PC-9 (cell line): ENCODE measurements at regions not wholly inside any gene's neighbourhood (a gene's known extent, or its start where the extent isn't known, plus 50 kb on each side); places are given as distances from the start of the nearest gene placed in this dataset.

ENCODE experiments used
- BruUV-seq: library from RNA; stranded (reverse); fragments of 400-500 nt; replicated peaks from 2 replicates; lab custom pipeline; 2021; lab: Mats Ljungman, UMichigan
- CTCF ChIA-PET: fragments of 300-600 bp; sonication (Branson Sonifier 250); formaldehyde crosslinking; loops from one replicate; lab custom pipeline; 2022; ENCODE audit warnings: antibody characterized with exemption; lab: Charles Lee
- POLR2A ChIA-PET: fragments of 300-600 bp; sonication (Branson Sonifier 250); formaldehyde crosslinking; loops from one replicate; lab custom pipeline; 2022; ENCODE audit warnings: antibody characterized with exemption; ENCODE audit not compliant: unreplicated experiment; lab: Charles Lee
- DNase-seq, 2 experiments: peaks; one replicate each; pipeline versions ENCODE4 v3.0.0 to v3.0.0-alpha.2; 2015 to 2022; ENCODE audit warnings: mixed read lengths in 1 of 2
- H2AFZ ChIP-seq: fragments of 200-600 bp; sonication (generic); 2 replicates; pipeline ENCODE4 v1.8.1; 2017; ENCODE audit warnings: antibody characterized with exemption
- H3F3A ChIP-seq: fragments of 200-600 bp; sonication (generic); 2 replicates; pipeline ENCODE4 v1.8.1; 2017; ENCODE audit warnings: antibody characterized with exemption, mild to moderate bottlenecking, low read depth; ENCODE audit not compliant: insufficient read depth
- H3K27ac ChIP-seq: fragments of 200-600 bp; sonication (generic); 2 replicates; pipeline ENCODE4 v1.6.1; 2016; ENCODE audit warnings: mixed run types
- H3K27me3 ChIP-seq: fragments of 200-600 bp; sonication (generic); 2 replicates; pipeline ENCODE4 v1.6.1; 2016; ENCODE audit warnings: low read depth, mixed run types; ENCODE audit not compliant: insufficient read depth
- H3K36me3 ChIP-seq: fragments of 200-600 bp; sonication (generic); 2 replicates; pipeline ENCODE4 v1.6.1; 2016; ENCODE audit warnings: low read depth, mixed run types
- H3K4me1 ChIP-seq: fragments of 200-600 bp; sonication (generic); replicated peaks from 2 replicates; pipeline ENCODE4 v1.6.1; 2016; ENCODE audit warnings: mixed run types; ENCODE audit not compliant: insufficient read depth
- H3K4me2 ChIP-seq: fragments of 200-600 bp; sonication (generic); 2 replicates; pipeline ENCODE4 v1.6.1; 2017; ENCODE audit warnings: mixed run types
- H3K4me3 ChIP-seq: fragments of 200-600 bp; sonication (generic); 2 replicates; pipeline ENCODE4 v1.6.1; 2016; ENCODE audit warnings: mixed run types
- H3K79me2 ChIP-seq: fragments of 200-600 bp; sonication (generic); 2 replicates; pipeline ENCODE4 v1.6.1; 2017; ENCODE audit warnings: low read depth, mixed run types
- H3K9me2 ChIP-seq: fragments of 200-600 bp; sonication (generic); 2 replicates; pipeline ENCODE4 v1.8.1; 2017; ENCODE audit warnings: mild to moderate bottlenecking; ENCODE audit not compliant: insufficient read depth
- H3K9me3 ChIP-seq: fragments of 200-600 bp; sonication (generic); 2 replicates; pipeline ENCODE4 v1.8.1; 2016; ENCODE audit warnings: low read depth; ENCODE audit not compliant: insufficient read depth
- H4K20me1 ChIP-seq: fragments of 200-600 bp; sonication (generic); 2 replicates; pipeline ENCODE4 v1.8.1; 2017; ENCODE audit not compliant: insufficient read depth
- EZH2 ChIP-seq: fragments of 200-600 bp; sonication (generic); IDR thresholded peaks from 2 replicates; pipeline ENCODE4 v1.8.0; 2017; ENCODE audit warnings: antibody characterized with exemption, low read depth
- intact Hi-C: fragments of 100-400 bp; cut with micrococcal nuclease; formaldehyde crosslinking; loops from one replicate; pipeline ENCODE4 v1.10.0; 2022; ENCODE audit not compliant: unreplicated experiment
- TF ChIP-seq, protein P1 (sequence below): fragments of 200-600 bp; sonication (generic); conservative IDR thresholded peaks from 2 replicates; pipeline ENCODE4 v1.6.1; 2017; ENCODE audit warnings: mixed run types, antibody characterized with exemption, mild to moderate bottlenecking, moderate library complexity

DNA sequence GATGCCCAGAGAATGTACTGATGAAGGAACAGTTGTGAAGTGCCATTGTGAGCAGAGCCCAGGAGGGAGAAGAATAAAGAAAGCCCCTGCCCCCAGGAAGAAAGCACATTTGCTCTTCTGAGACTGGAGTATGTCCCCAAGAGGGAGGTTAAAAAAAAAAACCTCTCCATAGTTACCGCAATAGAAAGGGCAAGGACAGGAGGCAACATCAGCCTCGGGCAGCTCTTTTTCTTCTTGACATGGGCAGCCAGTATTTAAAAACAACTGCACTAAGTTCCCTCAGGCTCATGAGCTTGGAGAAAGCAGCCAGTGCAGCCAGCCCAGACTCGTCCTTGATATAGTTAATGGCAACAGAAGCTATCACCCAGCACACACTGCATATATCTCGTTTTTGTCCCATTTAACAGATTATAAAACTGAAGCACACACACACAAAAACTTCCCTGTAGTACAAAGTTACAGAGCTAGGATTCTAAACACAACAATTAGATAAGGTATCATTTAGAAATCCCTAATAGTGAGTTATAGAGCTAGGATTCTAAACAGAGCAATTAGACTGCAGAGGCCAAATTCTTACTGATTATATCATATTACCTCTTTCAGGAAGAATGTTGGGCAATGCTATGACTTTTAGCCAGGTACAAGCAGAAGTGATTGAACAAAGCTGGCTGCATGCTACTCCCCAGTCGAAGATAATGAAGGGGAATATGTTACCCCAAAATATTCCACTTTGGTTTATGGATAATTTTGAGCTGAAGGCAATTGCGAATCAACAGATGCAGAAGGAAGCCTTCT is 823.5 kb downstream of the GRID1 start:
- Histone ChIP-seq H3K9me3 (no peaks in the 10 kb centered on the region), H3K79me2 (no peaks in the 10 kb centered on the region), H3K4me3 (no peak overlapping the region), H3K4me1 (no peaks in the 10 kb centered on the region), H3F3A (no peaks in the 10 kb centered on the region), H4K20me1 (no peaks in the 10 kb centered on the region), H3K4me2 (no peak overlapping the region), H3K36me3 (no peaks in the 10 kb centered on the region), H3K27me3 (no peaks in the 10 kb centered on the region), H3K27ac (no peak overlapping the region), H2AFZ (no peak overlapping the region), H3K9me2 (no peaks in the 10 kb centered on the region)
- intact Hi-C loops = no loop called here
- CTCF ChIA-PET = no interaction called here
- POLR2A ChIA-PET = no interaction called here
- no peak for TF ChIP-seq EZH2
- TF ChIP-seq, protein P1, sequence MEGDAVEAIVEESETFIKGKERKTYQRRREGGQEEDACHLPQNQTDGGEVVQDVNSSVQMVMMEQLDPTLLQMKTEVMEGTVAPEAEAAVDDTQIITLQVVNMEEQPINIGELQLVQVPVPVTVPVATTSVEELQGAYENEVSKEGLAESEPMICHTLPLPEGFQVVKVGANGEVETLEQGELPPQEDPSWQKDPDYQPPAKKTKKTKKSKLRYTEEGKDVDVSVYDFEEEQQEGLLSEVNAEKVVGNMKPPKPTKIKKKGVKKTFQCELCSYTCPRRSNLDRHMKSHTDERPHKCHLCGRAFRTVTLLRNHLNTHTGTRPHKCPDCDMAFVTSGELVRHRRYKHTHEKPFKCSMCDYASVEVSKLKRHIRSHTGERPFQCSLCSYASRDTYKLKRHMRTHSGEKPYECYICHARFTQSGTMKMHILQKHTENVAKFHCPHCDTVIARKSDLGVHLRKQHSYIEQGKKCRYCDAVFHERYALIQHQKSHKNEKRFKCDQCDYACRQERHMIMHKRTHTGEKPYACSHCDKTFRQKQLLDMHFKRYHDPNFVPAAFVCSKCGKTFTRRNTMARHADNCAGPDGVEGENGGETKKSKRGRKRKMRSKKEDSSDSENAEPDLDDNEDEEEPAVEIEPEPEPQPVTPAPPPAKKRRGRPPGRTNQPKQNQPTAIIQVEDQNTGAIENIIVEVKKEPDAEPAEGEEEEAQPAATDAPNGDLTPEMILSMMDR = no peak
- DNase-seq = no peak
- no TSS peak for BruUV-seq

DNA sequence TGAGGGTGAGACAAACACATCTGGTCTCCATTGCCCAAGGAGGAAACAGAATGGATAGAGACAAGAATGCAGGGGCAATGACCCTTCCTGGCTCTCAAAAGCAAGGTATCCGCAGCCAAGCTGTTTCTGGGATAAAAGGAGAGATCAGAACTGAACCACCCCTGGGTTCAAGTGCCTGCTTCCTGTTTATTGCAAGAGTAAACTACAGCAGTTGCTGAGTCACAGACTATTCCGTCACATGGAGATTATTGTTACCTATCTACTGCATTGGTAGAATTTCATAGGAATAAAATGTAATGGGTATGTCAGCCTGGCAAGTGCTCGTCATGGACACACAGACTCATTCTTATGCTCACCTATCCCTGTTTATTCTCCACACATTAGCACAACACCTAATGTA is 821.6 kb downstream of the GRID1 start:
- no peaks in the 10 kb centered on the region for H3K9me3 ChIP-seq
- H3K27ac ChIP-seq = no peak overlapping the region
- no peak overlapping the region for H3K4me2 ChIP-seq
- no peaks in the 10 kb centered on the region for H3K79me2 ChIP-seq
- H3F3A ChIP-seq = no peaks in the 10 kb centered on the region
- H3K36me3 ChIP-seq = no peaks in the 10 kb centered on the region
- H3K27me3 ChIP-seq = no peaks in the 10 kb centered on the region
- TF ChIP-seq, protein P1 = no peak
- no peak for TF ChIP-seq EZH2
- ChIA-PET CTCF (no interaction called here), POLR2A (no interaction called here)
- no peaks in the 10 kb centered on the region for H3K9me2 ChIP-seq
- BruUV-seq = no TSS peak
- H2AFZ ChIP-seq = no peak overlapping the region
- intact Hi-C loops = no loop called here
- no peaks in the 10 kb centered on the region for H4K20me1 ChIP-seq
- no peak overlapping the region for H3K4me3 ChIP-seq
- H3K4me1 ChIP-seq = no peaks in the 10 kb centered on the region
- DNase-seq = no peak

DNA sequence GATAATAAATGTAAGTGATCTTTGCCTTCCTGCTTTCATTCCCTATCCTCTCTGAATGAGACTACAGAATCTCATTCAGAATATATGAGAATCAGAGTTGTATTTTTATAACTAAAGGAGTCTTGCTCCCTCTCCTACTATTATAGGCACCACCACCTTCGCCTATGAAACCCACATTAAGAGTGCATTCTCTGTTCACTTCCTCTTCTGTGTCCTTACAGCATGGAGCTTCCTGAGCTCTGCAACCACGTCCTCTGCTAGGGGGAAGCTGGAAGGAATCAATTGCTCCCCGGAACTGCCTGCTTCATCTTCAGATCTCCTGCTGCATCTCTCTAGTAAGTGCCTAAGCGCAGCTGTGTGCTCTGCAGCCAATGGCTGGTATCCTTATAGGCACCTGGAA is 820.7 kb downstream of the GRID1 start:
- no peaks in the 10 kb centered on the region for H3K27me3 ChIP-seq
- H3K27ac ChIP-seq = no peak overlapping the region
- ChIA-PET CTCF (no interaction called here), POLR2A (no interaction called here)
- DNase-seq = no peak
- intact Hi-C loops = no loop called here
- H3K4me2 ChIP-seq = no peak overlapping the region
- no peak overlapping the region for H3K4me3 ChIP-seq
- no TSS peak for BruUV-seq
- H2AFZ ChIP-seq = no peak overlapping the region
- no peaks in the 10 kb centered on the region for H3K4me1 ChIP-seq
- H3K9me3 ChIP-seq = no peaks in the 10 kb centered on the region
- no peaks in the 10 kb centered on the region for H3K36me3 ChIP-seq
- no peaks in the 10 kb centered on the region for H4K20me1 ChIP-seq
- no peaks in the 10 kb centered on the region for H3K9me2 ChIP-seq
- no peak for TF ChIP-seq EZH2
- TF ChIP-seq, protein P1 = no peak
- H3F3A ChIP-seq = no peaks in the 10 kb centered on the region
- H3K79me2 ChIP-seq = no peaks in the 10 kb centered on the region
